ENCODE measurements at regions not wholly inside any gene's neighbourhood (a gene's known extent, or its start where the extent isn't known, plus 50 kb on each side); places are given as distances from the start of the nearest gene placed in this dataset.

GRCh38 chr9:104992659-104993058 lies 64.7 kb upstream of the ABCA1 start:
- Histone ChIP-seq H3K79me2 (ENCODE audit: control insufficient read depth, insufficient read depth, low read length) (no peaks in the 10 kb centered on the region), H2AFZ (ENCODE audit: low read depth, low read length) (peak overlapping the region; percentile 14; the same call in 1 of the 2 replicates), H3K9ac (ENCODE audit: insufficient read depth in 1 of 2, low read depth in 2 of 2, low read length in 2 of 2) (no peak overlapping the region), H3K27me3 (ENCODE audit: control insufficient read depth in 2 of 2, insufficient read depth in 2 of 2, low read length in 2 of 2) (peaks cover 0 to 4% of the 10 kb centered on the region in 2 experiments; a peak in 1 of 5 replicates), H4K20me1 (replicated peaks; ENCODE audit: control insufficient read depth, insufficient read depth, low read length) (no peaks in the 10 kb centered on the region), H3K4me2 (ENCODE audit: insufficient read depth, low read length) (no peak overlapping the region), H3K4me1 (replicated peaks in 1 of 2; ENCODE audit: control insufficient read depth in 2 of 2, insufficient read depth in 2 of 2, low read length in 2 of 2) (peaks cover 15 to 16% of the 10 kb centered on the region in 2 experiments), H3K27ac (ENCODE audit: extremely low read depth, low read depth, low read length) (no peak overlapping the region), H3K4me3 (no peak overlapping the region), H3K9me3 (replicated peaks; ENCODE audit: control insufficient read depth, insufficient read depth, low read depth, low read length) (no peaks in the 10 kb centered on the region), H3K36me3 (ENCODE audit: control insufficient read depth, insufficient read depth, low read length) (no peaks in the 10 kb centered on the region), H3K9me1 (ENCODE audit: control insufficient read depth, insufficient read depth, low read length) (no peaks in the 10 kb centered on the region)
- 53% methylated on average over 5 of the region's 5 CpGs for WGBS (ENCODE audit: insufficient coverage, low coverage, missing lambda C conversion rate)
- intact Hi-C loops (cut with micrococcal nuclease) (loop anchor here (5.0 to 10.0 kb wide), 2 partner anchors 210 to 898 kb away; partner anchors contain the start of gene SMC2), in situ Hi-C loops (cut with MboI) (no loop called here)
- no peak for TF ChIP-seq STAG1 (CRISPR knock-in tag; IDR thresholded peaks at IDR 0.05; ENCODE audit: borderline replicate concordance)
- TF ChIP-seq ZNF347 (CRISPR knock-in tag; IDR thresholded peaks at IDR 0.05; ENCODE audit: low read depth) = no peak
- no peak for TF ChIP-seq YBX1 (IDR thresholded peaks at IDR 0.05)
- no peak for TF ChIP-seq PRDM10 (IDR thresholded peaks at IDR 0.05; ENCODE audit: partially characterized antibody)
- no peak for TF ChIP-seq SP2 (IDR thresholded peaks at IDR 0.05; ENCODE audit: extremely low read depth, low read depth, low read length, poor library complexity, severe bottlenecking)
- no peak for TF ChIP-seq DPF2 (IDR thresholded peaks at IDR 0.05)
- TF ChIP-seq NFIX (CRISPR knock-in tag; IDR thresholded peaks at IDR 0.05; ENCODE audit: low read depth) = no peak
- TF ChIP-seq KDM1A (IDR thresholded peaks at IDR 0.05) = no peak
- TF ChIP-seq TCF7 (IDR thresholded peaks at IDR 0.05; ENCODE audit: borderline replicate concordance) = no peak
- no peak for TF ChIP-seq FOXK1 (CRISPR knock-in tag; IDR thresholded peaks at IDR 0.05; ENCODE audit: borderline replicate concordance)
- no peak for TF ChIP-seq ZNF699 (CRISPR knock-in tag; IDR thresholded peaks at IDR 0.05; ENCODE audit: insufficient replicate concordance)
- no peak for TF ChIP-seq NONO (IDR thresholded peaks at IDR 0.05; ENCODE audit: low read depth in 2 of 2, low read length in 1 of 2)
- TF ChIP-seq RAD21 (CRISPR knock-in tag; conservative IDR thresholded peaks at IDR 0.05 in 1 of 2, IDR thresholded peaks at IDR 0.05 in 1 of 2) = no peak
- TF ChIP-seq, protein P1, sequence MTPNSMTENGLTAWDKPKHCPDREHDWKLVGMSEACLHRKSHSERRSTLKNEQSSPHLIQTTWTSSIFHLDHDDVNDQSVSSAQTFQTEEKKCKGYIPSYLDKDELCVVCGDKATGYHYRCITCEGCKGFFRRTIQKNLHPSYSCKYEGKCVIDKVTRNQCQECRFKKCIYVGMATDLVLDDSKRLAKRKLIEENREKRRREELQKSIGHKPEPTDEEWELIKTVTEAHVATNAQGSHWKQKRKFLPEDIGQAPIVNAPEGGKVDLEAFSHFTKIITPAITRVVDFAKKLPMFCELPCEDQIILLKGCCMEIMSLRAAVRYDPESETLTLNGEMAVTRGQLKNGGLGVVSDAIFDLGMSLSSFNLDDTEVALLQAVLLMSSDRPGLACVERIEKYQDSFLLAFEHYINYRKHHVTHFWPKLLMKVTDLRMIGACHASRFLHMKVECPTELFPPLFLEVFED (CRISPR knock-in tag; conservative IDR thresholded peaks at IDR 0.05) = no peak
- no peak for TF ChIP-seq TCF7L2 (IDR thresholded peaks at IDR 0.05; ENCODE audit: low read depth, low read length)
- no peak for TF ChIP-seq ZNF184 (CRISPR knock-in tag; IDR thresholded peaks at IDR 0.05)
- POLR2A ChIA-PET = no interaction called here
- FAIRE-seq = no peak
- no peak for DNase-seq (ENCODE audit: extremely low read depth in 1 of 4, low spot score in 3 of 4)
- ATAC-seq = no peak
- CTCF ChIA-PET (ENCODE audit: low intra/inter-chr PET ratio) = no interaction called here
- BruUV-seq (replicated peaks) = no TSS peak

All from K562 (cell line).